Upper lobe of right lung (tissue), 1 donor: ENCODE measurements at regions not wholly inside any gene's neighbourhood (a gene's known extent, or its start where the extent isn't known, plus 50 kb on each side); places are given as distances from the start of the nearest gene placed in this dataset.

Experiments used
- ATAC-seq: fragments of 200-7000 bp; cut with Tn5 transposase; one replicate; pipeline ENCODE4 v1.9.1; 2020; ENCODE audit warnings: mild to moderate bottlenecking, moderate library complexity
- DNase-seq: peaks from one replicate; pipeline ENCODE4 v3.0.0-alpha.2; 2020
- H3K27ac ChIP-seq: fragments of 200-600 bp; one replicate; pipeline ENCODE4 v1.8.0; 2022
- H3K27me3 ChIP-seq: fragments of 200-600 bp; one replicate; pipeline ENCODE4 v1.8.0; 2022; ENCODE audit warnings: mild to moderate bottlenecking
- H3K36me3 ChIP-seq: fragments of 200-600 bp; one replicate; pipeline ENCODE4 v1.8.0; 2022
- H3K4me1 ChIP-seq: fragments of 200-600 bp; one replicate; pipeline ENCODE4 v1.8.0; 2022
- H3K4me3 ChIP-seq: fragments of 200-600 bp; one replicate; pipeline ENCODE4 v1.8.0; 2022; ENCODE audit warnings: mild to moderate bottlenecking
- H3K9me3 ChIP-seq: fragments of 200-600 bp; one replicate; pipeline ENCODE4 v1.8.0; 2022
- intact Hi-C: fragments of 100-400 bp; cut with DNase I; formaldehyde crosslinking; loops from one replicate; pipeline ENCODE4 v1.11.0; 2022
- TF ChIP-seq, protein P1 (sequence below): fragments of 200-600 bp; IDR thresholded peaks from one replicate; pipeline ENCODE4 v1.8.0; 2022; ENCODE audit warnings: antibody characterized with exemption
- donor health status: DM: no; HTN: yes; CAD: no; lungs with severe emphysema.

DNA sequence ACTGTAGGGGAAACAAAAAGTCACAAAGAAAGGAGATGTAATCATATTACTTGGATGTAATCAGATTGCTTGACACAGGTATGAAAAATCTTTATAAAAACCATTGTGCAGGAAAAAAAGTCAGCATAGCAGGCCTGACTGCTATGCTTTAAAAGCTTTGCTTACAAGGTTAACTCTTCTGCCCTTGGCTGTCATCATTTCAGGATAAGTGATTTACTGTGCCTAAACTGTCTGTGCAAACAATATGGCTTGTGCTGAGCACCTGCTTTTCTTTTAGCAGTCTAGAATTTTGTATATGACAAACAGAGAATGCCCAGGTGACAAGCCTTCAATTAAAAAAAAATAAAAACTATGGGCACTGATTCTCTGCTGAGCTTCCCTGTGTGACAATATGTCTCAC is 63.8 kb upstream of the PLEKHG7 start:
- ATAC-seq: no peak
- Histone ChIP-seq H3K4me1 (no peaks in the 10 kb centered on the region), H3K27me3 (no peaks in the 10 kb centered on the region), H3K36me3 (no peaks in the 10 kb centered on the region), H3K27ac (no peak overlapping the region), H3K9me3 (no peaks in the 10 kb centered on the region), H3K4me3 (no peak overlapping the region)
- intact Hi-C loops: no loop called here
- TF ChIP-seq, protein P1, sequence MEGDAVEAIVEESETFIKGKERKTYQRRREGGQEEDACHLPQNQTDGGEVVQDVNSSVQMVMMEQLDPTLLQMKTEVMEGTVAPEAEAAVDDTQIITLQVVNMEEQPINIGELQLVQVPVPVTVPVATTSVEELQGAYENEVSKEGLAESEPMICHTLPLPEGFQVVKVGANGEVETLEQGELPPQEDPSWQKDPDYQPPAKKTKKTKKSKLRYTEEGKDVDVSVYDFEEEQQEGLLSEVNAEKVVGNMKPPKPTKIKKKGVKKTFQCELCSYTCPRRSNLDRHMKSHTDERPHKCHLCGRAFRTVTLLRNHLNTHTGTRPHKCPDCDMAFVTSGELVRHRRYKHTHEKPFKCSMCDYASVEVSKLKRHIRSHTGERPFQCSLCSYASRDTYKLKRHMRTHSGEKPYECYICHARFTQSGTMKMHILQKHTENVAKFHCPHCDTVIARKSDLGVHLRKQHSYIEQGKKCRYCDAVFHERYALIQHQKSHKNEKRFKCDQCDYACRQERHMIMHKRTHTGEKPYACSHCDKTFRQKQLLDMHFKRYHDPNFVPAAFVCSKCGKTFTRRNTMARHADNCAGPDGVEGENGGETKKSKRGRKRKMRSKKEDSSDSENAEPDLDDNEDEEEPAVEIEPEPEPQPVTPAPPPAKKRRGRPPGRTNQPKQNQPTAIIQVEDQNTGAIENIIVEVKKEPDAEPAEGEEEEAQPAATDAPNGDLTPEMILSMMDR: no peak
- no peak for DNase-seq

DNA sequence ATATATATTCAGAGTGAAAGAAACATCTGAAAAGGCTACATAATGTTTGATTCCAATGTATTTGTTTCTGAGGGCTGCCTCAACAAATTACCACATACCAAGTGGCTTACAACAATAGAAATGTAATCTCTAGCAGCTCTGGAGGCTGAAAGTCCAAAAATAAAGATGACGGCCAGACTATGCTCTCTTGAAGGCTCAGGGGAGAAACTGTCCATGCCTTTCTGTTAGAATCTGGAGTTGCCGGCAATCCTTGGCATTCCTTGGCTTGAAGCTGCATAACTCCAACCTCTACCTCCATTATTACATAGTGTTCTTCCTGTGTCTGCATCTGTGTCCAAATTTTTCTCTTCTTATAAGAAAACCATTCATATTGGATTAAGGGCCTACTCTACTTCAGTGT is 68.1 kb upstream of the PLEKHG7 start:
- TF ChIP-seq, protein P1: no peak
- intact Hi-C loops: no loop called here
- Histone ChIP-seq H3K36me3 (no peaks in the 10 kb centered on the region), H3K27ac (no peak overlapping the region), H3K27me3 (no peaks in the 10 kb centered on the region), H3K4me3 (no peak overlapping the region), H3K9me3 (no peaks in the 10 kb centered on the region), H3K4me1 (no peaks in the 10 kb centered on the region)
- no peak for ATAC-seq
- DNase-seq: no peak

DNA sequence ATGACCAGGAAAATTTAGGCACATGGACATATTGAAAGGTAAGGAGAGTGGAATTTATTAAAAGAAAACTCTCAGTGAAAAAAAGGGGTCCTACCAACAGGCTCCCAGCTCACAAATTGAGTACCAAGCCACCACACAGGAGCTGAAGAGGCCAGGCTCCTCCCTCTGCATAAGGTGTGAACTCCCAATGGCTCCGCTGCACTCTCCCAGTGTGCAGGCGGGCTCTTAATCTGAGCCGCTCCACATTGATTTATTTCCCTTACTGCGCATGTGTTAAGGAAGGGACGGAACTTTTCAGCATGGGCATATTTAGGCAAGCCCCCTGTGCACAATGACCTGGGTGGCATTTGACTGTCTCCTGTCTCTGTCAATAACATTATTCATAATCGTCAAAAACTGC is 68.6 kb upstream of the PLEKHG7 start:
- Histone ChIP-seq H3K27ac (no peak overlapping the region), H3K4me1 (no peaks in the 10 kb centered on the region), H3K36me3 (no peaks in the 10 kb centered on the region), H3K4me3 (no peak overlapping the region), H3K9me3 (no peaks in the 10 kb centered on the region), H3K27me3 (no peaks in the 10 kb centered on the region)
- intact Hi-C loops: no loop called here
- TF ChIP-seq, protein P1: no peak
- DNase-seq (no peak), ATAC-seq (no peak)

DNA sequence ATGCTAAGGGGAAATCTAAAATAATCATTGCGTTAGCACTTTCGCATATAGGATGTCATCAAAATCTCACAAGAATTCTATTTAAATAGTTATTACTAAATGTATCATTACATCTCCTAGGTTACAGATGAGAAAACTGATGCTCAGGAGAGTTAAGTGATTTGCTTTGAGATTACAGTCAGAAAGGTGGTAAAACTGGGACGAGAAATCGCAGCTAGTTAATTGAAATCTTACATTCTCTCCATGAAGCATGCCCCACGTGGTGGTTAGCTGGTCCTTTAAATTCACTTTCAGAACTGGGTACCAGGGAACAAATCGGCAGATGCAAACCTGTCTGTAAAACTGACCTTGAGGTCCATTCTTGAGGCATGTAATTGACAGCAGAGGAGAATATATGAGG is 71.8 kb upstream of the PLEKHG7 start:
- intact Hi-C loops: no loop called here
- Histone ChIP-seq H3K4me3 (no peak overlapping the region), H3K27ac (no peak overlapping the region), H3K27me3 (no peaks in the 10 kb centered on the region), H3K9me3 (no peaks in the 10 kb centered on the region), H3K4me1 (no peaks in the 10 kb centered on the region), H3K36me3 (no peaks in the 10 kb centered on the region)
- DNase-seq: no peak
- TF ChIP-seq, protein P1: no peak
- ATAC-seq: no peak

DNA sequence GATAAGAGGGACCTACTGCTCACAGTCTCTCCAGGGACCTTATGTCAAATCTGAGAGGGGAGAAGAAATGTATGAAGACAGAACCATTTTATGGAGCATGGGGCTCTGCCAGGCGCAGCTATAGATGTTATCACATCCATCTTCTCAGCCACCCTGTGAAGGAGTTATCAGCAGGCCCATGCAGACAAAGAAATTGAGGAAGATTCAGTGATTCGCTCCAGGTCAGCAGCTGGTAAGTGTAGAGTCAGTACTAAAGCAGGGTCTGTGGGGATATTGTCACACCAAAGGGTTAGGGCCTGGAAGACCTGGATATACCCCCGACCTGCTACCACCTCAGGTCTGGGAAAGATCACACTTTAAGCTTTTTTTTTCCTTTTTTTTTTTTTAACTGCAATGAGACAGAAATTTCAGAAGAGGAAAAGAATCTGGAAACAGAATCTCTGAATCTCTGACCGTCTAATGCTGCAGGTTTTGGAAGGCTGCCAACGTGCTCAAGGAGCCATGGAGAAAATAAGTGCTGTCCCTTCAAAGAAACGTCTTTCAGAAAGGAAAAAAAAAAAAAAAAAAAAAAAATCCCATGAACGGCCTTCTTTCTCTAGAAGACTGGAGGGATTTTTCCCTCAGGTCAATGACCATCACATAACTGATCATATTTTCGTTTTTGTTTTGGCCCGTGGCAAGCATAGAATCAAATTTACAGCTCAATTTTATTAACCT is 73.3 kb upstream of the PLEKHG7 start:
- Histone ChIP-seq H3K27ac (no peak overlapping the region), H3K27me3 (no peaks in the 10 kb centered on the region), H3K4me3 (no peak overlapping the region), H3K4me1 (no peaks in the 10 kb centered on the region), H3K36me3 (no peaks in the 10 kb centered on the region), H3K9me3 (no peaks in the 10 kb centered on the region)
- ATAC-seq (no peak), DNase-seq (no peak)
- TF ChIP-seq, protein P1: no peak
- intact Hi-C loops: no loop called here

DNA sequence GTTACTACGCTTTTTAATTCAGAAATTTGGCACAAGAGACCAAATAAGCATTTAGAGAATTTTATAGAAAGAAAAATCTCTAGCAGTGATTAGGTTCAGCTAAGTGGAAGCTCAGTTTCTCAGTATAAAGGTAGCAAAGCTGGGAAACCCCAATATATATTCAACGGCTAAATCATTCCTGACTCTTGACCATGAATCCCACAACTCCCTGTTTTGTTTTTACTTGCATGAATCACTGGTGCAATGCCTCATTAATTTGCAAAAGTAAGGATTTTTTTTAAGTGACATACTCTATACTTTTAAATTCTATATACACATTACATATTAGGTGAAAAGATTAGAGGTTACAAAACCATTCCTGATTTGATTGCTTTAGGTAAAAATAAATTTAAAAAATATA is 74.3 kb upstream of the PLEKHG7 start:
- no peaks in the 10 kb centered on the region for H3K9me3 ChIP-seq
- no peak overlapping the region for H3K27ac ChIP-seq
- H3K4me3 ChIP-seq: no peak overlapping the region
- intact Hi-C loops: no loop called here
- no peaks in the 10 kb centered on the region for H3K36me3 ChIP-seq
- DNase-seq (no peak), ATAC-seq (no peak)
- TF ChIP-seq, protein P1: no peak
- H3K4me1 ChIP-seq: no peaks in the 10 kb centered on the region
- no peaks in the 10 kb centered on the region for H3K27me3 ChIP-seq
